ENCODE measurements at regions not wholly inside any gene's neighbourhood (a gene's known extent, or its start where the extent isn't known, plus 50 kb on each side); places are given as distances from the start of the nearest gene placed in this dataset.

GRCh38 chr10:23910291-23910690 lies 298.6 kb upstream of the KIAA1217 start:
- no peak for TF ChIP-seq CTCF (IDR thresholded peaks at IDR 0.05)
- Mint-ChIP-seq H3K27me3 (ENCODE audit: insufficient read depth) (peaks cover 2% of the 10 kb centered on the region), H3K27ac (no peak overlapping the region), H3K4me3 (no peak overlapping the region), H3K4me1 (ENCODE audit: low read depth) (no peaks in the 10 kb centered on the region), H3K36me3 (ENCODE audit: low read depth) (peaks cover 11% of the 10 kb centered on the region; the same call in 1 of the 2 replicates), H3K9me3 (peaks cover 56% of the 10 kb centered on the region)
- no peak for DNase-seq

GRCh38 chr10:23912884-23913404 lies 296.0 kb upstream of the KIAA1217 start:
- no peaks in the 10 kb centered on the region for H3K4me1 Mint-ChIP-seq (ENCODE audit: low read depth)
- no peak for DNase-seq
- TF ChIP-seq CTCF (IDR thresholded peaks at IDR 0.05) = no peak
- no peak overlapping the region for H3K4me3 Mint-ChIP-seq
- H3K36me3 Mint-ChIP-seq (ENCODE audit: low read depth) = peaks cover 6% of the 10 kb centered on the region; the same call in 1 of the 2 replicates
- no peak overlapping the region for H3K27ac Mint-ChIP-seq
- peaks cover 63% of the 10 kb centered on the region for H3K9me3 Mint-ChIP-seq
- H3K27me3 Mint-ChIP-seq (ENCODE audit: insufficient read depth) = peaks cover 2% of the 10 kb centered on the region; the same call in 1 of the 2 replicates

GRCh38 chr10:23914641-23915040 lies 294.3 kb upstream of the KIAA1217 start:
- H3K36me3 Mint-ChIP-seq (ENCODE audit: low read depth) = peaks cover 6% of the 10 kb centered on the region; the same call in 1 of the 2 replicates
- no peaks in the 10 kb centered on the region; the same call in 1 of the 2 replicates for H3K27me3 Mint-ChIP-seq (ENCODE audit: insufficient read depth)
- no peaks in the 10 kb centered on the region for H3K4me1 Mint-ChIP-seq (ENCODE audit: low read depth)
- H3K9me3 Mint-ChIP-seq = peaks cover 64% of the 10 kb centered on the region
- no peak for DNase-seq
- H3K4me3 Mint-ChIP-seq = no peak overlapping the region
- H3K27ac Mint-ChIP-seq = no peak overlapping the region
- no peak for TF ChIP-seq CTCF (IDR thresholded peaks at IDR 0.05)

- H3K36me3 Mint-ChIP-seq (ENCODE audit: low read depth) = peaks cover 6% of the 10 kb centered on the region; the same call in 1 of the 2 replicates
- no peak overlapping the region for H3K4me3 Mint-ChIP-seq
- peaks cover 79% of the 10 kb centered on the region for H3K9me3 Mint-ChIP-seq
- H3K4me1 Mint-ChIP-seq (ENCODE audit: low read depth) = no peaks in the 10 kb centered on the region
- H3K27ac Mint-ChIP-seq = no peak overlapping the region
- no peaks in the 10 kb centered on the region; the same call in 1 of the 2 replicates for H3K27me3 Mint-ChIP-seq (ENCODE audit: insufficient read depth)
- DNase-seq = no peak
- TF ChIP-seq CTCF (IDR thresholded peaks at IDR 0.05) = no peak
These were observed 291.6 kb upstream of the KIAA1217 start for GRCh38 chr10:23917251-23917840.

- no peak for DNase-seq
- Mint-ChIP-seq H3K27me3 (ENCODE audit: insufficient read depth) (no peaks in the 10 kb centered on the region; the same call in 1 of the 2 replicates), H3K4me3 (no peak overlapping the region), H3K27ac (no peak overlapping the region), H3K9me3 (peaks cover 76% of the 10 kb centered on the region), H3K36me3 (ENCODE audit: low read depth) (peaks cover 6% of the 10 kb centered on the region; the same call in 1 of the 2 replicates), H3K4me1 (ENCODE audit: low read depth) (no peaks in the 10 kb centered on the region)
- TF ChIP-seq CTCF (IDR thresholded peaks at IDR 0.05) = no peak
These were observed 290.7 kb upstream of the KIAA1217 start for GRCh38 chr10:23918090-23918723.
